NCI-H446 treated with DMSO at 0.1 percent for 48 hours (cell line): ENCODE measurements at regions not wholly inside any gene's neighbourhood (a gene's known extent, or its start where the extent isn't known, plus 50 kb on each side); places are given as distances from the start of the nearest gene placed in this dataset.

Experiments used
- DNase-seq: peaks from one replicate; lab custom pipeline; 2025; lab: John Stamatoyannopoulos, UW

DNA sequence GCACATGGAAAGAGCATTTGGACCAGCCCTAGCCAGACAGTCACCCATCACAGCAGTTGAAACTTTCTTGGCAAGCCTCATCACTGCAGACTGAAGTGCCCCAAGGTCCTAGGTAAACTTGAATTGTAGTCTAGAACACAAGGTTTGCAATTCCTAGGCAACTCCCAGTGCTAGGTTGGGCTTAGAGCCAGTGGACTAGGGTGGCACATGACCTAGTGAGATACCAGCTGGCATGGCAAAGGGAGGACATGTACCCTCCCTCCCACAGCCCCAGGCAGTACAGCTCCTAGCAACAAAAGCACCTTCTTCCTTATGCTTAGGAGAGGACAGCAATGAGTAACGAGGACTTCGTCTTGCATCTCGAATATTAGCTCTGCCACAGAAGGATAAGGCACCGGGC, 889.5 kb downstream of the JRKL start:
- no peak for DNase-seq

DNA sequence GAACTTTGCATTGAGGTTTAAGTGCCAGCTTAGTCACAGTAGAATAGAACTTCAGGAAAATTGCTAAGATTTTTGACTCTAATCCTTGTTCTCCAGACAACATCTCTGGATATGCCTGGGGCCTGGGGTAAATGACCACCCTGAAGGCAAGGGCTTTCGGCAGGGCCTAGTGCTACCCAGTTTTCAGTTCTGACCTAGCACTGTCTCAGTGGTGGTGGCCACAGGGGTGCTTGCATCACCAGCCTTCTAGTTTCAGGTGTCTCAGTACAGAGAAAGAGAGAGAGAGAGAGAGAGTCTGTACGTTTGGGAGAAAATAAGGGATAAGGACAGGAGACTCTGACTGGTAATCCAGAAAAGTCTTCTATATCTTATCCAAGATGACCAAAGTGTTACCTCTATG, 890.5 kb downstream of the JRKL start:
- no peak for DNase-seq

DNA sequence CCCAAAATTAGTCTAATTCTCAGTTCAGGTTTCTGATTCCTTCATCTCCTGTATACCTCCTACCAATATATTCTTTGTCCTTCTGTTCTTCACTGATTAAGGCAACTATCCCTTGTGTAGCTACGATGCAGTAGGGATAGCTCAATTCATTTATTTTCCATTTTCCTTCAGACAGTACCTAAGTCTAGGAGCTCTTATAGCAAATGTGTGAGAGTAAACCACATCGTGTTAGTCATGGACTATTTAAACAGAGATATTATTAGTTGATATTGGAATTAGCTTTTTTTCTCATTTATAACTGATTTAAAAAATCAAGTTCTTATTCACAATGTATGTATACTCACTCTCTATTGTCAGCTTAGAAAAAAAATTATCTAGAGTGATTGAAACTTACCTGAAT, 900.0 kb downstream of the JRKL start:
- no peak for DNase-seq

DNA sequence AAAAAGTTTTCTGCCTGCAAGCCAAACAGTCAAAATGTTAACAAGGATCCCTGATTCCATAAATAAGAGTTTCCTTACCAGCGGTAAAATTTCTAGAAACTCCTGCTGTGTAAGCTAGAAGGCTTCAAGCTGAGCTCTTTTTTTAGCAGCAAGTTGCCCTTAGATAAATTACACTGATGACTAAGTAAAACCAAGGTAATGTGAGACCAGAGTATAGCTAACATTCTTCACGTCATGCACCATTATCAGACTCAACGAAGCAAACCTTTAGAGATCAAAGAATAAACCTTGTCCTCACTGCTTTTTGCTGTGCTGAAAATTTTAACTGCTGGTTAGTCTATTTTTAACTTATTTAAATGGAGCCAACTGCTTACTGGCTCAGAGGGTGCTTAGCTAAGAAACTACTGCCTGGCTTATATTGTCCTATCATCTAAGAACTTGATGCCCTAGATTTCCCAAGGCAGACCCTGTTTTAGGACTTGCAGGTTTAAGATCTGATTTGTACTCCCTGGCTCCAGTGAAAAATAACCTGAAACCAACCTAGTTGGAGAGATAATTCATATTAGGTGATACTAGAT, 900.7 kb downstream of the JRKL start:
- DNase-seq: no peak

DNA sequence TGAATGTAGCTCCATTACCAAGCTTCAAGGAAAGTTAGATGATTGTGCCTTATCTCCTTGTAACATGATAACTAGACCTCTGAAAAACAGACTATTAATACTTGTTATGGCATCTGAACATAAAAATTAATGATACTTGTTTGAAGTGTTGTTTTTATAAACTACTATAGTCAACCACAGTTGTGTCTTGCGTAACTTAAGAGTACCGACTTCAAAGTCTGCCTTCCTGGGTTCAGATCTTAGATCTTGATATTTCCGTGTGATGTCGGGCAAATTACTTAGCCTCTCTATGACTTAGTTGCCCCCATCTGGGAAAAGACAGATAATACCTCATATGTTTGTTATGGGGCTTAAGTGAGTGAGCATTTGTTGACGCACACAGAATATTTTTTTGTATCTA, 906.5 kb downstream of the JRKL start:
- no peak for DNase-seq

DNA sequence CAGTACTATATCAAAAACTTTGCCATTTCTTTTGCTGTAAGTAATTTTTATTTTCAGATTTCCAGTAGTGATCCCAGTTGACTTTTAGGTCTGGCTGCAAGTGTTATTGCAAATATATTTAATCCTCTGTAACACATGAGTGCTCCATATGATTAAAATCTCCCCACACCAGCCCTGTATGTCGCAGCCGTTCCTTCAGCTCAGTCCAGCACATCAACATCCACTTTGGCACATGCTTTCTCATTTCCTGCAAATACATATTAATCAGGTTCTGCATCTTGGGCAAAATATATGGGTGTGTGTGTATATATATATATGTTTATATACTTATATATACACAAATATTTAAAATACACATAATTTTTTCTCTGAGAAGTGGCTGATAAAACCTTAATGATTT, 919.5 kb downstream of the JRKL start:
- DNase-seq: no peak

DNA sequence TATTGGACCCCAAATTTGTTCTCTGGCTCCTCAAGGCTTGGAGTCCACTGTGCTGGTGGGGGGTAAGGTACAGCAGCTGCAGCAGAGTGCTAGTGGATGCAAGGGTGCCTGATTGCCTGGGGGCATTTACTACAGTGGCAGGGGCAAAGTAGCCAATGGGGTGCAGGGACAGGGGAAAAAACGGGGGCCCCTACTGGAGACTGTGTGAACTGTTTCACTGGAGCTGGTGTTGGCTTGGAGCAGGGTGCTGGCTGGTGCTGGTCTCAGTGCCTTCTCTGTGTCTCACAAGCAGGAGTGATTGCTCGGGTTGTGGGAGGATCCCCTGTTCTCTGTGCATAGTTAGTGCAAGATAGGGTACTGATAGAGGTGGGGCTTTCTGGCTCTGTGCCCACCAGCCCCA, 935.9 kb downstream of the JRKL start:
- no peak for DNase-seq

DNA sequence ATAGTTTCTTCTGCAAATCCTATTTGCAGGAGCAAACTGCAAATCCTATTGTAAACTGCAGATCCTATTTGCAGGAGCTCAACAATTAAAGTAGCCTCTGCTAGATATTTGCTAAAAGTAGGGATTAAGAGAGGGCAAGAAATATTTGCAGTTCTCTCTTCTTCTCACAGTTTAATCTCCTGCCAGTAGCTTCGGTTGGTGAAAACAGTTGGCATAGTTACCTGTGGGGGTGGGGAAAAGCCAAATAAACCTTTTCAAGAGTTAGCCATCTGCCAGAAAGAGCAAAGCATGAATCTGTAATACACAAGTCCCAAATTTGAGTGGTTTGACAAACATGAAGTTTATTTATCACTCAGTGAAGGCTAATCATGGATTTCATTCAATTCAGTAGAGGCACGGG, 942.5 kb downstream of the JRKL start:
- no peak for DNase-seq

DNA sequence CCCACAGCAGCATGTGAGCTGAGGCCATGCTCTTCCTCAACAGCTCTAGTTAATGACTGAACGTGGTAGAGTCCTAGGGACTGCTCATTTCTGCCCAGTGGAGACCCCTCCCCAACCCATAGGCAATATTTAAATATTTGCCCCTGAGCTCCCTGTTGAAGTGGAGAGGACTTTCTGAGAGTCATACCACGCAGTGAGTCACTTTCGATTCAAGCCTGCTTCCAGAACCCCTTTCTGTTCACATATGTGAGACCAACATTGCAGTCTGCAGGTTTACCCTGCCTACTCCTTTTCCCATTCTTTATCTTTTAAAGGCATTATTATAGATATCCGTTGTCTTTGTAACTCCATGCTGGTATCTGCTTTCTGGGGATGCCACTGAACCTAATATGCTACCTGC, 946.3 kb downstream of the JRKL start:
- no peak for DNase-seq

DNA sequence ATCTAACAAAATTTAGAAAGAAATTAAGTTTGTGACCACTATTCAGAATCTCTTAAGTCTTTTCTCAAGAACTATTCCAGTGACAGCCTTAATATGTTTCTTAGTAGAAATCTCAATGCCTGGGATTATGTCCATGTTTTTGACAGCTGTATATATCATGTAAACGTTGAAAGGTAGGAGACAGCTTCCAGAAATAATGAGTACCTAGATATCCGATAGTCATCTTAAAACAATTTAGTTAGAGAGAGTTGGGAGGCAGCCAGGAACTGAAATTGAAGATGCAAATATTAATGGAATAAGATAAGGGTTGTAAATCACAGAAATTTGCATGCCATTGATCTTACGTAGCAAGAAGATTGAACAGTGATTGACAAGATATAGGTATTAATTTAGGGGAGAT, 955.2 kb downstream of the JRKL start:
- no peak for DNase-seq

DNA sequence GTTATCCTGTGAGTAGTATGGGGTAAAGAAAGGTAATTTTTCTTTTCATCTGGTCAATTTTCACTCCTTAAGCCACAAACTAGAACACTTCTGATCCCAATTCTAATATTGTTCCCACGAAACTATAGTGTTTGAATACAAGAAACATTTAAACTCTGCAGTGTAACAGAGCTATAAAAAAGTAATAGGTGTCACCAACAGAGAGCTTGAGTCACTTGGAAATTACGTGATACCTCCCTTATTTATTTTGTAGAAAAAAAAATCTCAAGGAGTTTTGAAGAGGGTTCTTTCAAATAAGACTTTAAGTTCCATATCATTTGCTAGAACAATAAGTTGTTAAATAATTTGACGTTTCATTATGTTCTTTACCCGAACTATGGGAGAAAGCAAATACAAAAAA, 959.4 kb downstream of the JRKL start:
- no peak for DNase-seq

DNA sequence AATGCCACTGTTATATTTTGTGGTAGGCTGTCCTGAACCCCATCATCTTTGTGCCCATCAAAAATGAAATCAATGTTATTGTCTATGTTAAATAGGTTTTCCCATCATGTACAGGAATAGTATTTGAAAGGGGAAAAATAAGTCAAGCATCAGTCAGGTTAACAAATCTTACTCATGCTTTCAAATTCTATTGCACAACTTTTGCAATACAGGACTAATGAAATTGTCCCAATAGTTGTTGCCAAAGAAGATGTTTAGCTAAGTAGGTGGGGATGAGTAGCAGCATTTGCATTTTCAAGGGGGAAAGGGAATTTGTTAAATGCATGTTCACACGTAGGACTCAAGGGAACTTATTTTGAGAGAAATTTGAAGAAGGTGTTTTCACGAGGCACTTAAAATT, 962.1 kb downstream of the JRKL start:
- DNase-seq: no peak

DNA sequence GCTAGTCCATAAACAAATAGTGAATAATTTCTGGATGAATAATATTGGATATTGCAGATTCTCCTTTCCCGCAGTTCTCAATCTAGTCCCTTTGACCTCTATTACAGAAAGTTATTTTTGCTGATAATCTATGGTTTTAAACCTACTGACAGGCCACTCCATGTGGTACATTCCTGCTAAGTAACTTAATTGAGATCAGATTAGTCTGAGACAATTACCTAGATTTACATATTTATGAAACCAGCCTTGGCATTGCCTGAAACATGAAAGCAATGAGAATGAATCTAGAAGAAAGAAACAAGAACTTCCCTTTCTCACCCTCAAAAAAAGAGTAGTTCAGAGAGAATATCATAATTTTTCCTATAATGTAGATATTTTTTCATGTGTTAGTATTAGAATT, 964.2 kb downstream of the JRKL start:
- DNase-seq: no peak

DNA sequence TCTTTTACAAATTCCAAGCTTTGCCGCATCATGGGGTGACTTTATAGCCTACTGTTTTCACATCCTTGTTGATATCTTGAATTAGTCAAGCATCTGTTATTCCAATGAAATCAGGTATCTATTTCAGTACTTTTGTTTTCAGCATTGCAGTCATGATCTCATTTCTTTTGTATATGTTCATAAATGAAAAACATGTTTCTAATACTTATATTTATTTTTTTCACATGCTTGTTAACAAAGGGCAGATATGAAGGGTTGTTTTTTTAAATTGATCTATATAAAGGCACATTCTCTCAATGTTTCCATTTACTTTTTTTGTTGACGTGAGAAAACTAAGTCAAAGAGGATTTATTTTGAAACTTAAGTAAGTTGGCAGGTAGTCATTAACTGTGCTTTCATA, 964.8 kb downstream of the JRKL start:
- no peak for DNase-seq

DNA sequence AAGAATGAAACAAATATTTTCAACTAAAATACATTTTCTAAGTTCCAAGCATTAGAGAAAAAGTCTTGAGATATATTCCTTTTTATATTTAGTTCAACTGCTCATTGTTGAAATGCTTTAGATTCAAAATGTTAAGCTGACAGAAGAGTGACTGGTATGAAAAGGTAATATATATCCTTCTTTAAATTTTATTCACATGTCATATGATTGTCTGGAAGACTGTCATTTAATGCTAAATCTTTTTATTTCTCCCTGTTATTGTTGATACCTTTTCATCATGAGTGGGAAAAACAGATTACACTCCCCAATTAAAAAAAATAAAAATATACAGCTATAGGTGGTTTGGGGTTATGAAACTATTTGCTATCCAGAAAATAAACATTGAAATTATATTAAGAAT, 965.4 kb downstream of the JRKL start:
- DNase-seq: no peak

DNA sequence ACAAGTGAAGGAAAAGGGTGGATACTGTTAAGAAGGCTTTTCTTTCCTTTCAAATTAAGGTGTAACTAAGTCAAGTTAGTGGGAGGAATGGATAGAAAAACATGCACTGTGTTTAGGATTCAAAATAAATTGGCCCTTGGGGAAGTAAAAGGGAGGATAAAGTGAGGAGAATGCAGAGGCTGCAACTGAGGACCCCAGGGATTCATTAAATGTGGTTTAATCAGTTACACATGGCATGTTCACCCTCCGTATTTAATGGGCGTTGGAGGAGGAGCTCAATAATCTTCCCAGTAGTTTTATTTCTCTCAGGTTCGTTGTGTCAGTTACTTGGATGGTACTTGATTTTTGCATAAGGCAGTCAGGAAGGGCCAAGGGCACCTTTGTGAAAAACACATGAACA, 966.3 kb downstream of the JRKL start:
- DNase-seq: no peak

DNA sequence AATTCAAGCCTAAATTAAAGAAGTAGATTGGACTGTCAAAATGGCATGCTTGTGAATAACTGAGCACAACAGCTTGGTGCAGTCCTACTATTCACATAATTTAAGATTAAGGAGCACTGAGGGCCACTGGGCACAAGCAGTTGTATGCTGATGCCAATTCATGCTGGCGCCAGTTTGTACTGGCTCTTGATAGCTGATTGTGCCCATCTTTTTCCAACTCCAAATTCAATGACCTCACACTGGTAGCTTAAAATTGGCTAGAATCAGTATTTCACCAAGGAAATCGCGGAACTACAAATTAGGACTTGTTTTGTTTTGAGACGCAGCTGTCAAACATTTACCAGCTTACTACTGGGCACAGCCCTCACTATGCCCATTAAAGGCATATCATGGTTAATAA, 969.2 kb downstream of the JRKL start:
- peak; percentile 75 for DNase-seq

DNA sequence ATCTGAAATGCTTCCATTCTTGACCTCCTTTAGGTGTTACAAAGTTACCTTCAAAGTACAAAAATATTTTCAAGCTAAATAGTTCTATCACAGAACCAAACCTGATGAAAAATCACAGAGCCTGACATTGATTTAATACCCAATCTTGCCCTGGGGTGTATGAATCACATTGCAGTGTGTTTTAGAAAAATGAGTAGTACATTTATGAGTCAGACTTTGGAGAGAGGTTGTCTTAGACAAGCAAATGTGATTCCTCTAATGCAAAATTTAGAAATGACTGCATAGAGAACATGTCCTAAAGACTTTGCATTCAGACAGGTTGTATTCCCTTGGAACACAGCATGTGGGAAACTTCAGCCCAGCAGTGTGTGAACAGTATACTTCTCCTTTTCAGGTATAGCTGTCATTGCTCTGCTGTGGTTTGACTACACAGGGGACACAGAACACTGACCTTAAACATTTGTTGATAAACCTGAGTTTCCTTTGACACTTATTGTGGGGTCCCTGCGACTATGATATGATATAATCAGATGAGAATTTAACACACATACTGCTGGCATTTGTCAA, 972.1 kb downstream of the JRKL start:
- no peak for DNase-seq

DNA sequence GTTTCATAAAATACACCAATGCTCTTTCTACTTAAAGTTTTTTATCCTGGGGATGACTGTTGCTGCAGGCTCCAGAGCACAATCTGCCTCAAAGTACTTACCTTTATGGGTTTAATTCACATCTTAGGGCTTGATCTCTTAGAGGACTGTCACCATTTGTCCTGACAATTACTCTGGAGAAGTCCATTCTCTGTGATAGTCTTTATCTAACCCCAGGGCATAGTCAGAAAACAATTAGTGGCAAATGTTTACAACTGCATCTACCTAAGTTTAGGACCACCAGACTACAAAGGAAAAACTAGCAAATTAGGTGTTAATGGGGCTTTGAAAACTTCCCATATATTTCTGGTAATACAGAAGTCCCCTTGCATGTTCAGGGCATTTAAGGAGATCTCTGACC, 973.5 kb downstream of the JRKL start:
- no peak for DNase-seq

DNA sequence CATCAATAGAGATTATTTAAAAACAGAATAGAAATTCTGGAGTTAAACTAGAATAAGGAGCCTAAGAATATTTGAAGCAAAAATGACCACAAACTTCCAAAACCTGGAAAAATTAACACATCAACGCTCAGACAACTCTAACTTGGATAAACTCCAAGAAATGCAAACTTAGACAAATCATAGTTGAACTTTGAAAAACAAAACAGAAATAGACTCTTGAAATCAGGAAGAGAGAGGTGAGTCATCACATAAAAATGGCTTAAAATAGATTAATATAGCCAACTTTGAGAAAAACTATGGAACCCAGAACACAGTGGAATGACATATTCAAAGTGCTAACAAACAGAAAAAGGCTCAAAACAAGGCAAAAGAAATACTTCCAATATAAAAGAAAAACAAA, 974.2 kb downstream of the JRKL start:
- no peak for DNase-seq

DNA sequence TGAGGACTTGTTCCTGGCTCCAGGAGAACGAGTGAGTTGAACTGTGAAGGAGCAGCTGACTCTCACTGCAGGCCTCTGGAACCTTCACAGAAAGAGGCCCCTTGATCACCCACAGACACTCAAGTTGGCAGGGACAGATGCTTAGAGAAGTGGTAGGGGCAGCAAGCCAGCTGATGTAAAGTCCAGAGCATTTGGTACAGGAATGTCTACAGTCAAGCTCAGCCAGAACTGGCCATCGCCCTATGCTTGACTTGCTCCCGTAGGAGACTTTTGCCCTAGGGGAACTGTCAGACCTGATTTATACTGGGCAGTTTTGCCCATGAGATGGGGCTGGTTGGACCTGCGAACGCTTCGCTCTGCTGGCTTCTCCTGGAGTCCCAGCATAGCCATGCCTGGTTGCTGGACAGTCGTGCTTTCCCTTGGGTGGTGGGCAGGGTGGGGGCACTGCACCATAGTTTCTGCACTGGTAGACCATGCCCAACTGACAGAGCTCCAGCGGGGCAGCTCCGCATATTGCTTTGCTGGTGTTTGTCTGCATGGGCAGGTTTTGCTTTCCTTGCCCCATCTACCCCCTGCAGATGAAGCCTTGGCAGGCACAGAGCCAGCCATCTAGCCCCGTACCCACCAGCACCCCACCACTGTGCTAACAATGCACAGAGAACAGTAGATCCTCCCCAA, 977.7 kb downstream of the JRKL start:
- DNase-seq: peak; percentile 58

DNA sequence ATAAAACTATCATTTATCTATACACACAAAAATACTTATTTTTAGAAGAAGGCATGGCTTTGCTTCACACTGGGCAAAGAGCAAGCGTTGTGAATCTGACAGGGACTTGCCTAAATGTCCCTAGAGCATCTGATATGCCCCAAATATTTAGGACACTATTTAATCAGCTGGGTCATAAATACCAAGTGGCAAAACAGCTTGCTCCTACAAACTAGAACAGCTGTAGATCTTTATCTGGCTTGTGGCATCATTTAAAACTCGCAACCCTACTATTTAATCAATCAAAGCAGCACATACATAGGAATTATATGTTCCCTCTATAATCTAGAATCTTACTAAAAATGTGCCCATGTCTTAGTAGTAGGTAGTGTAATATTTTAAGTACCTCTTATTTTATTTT, 999.5 kb downstream of the JRKL start:
- DNase-seq: no peak

DNA sequence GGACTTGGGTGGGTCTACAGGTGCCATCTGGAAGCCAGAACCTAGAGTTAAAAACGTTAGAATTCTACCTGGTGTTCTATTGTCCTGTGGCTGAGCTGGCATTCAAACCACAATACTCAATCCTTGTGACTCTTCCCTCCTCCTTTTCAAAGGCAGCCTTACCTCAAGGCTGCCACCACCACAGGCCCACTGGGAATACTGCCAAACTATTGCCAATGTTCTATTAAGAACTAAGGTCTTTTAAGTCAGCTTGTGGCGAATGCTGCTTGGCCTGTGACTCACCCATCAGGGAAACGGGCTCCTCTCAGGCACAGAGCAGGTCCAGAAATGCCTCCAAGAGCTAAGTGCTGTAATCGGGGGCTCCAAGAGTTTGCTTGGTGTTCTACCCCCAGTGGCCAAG, 1008.4 kb downstream of the JRKL start:
- no peak for DNase-seq

DNA sequence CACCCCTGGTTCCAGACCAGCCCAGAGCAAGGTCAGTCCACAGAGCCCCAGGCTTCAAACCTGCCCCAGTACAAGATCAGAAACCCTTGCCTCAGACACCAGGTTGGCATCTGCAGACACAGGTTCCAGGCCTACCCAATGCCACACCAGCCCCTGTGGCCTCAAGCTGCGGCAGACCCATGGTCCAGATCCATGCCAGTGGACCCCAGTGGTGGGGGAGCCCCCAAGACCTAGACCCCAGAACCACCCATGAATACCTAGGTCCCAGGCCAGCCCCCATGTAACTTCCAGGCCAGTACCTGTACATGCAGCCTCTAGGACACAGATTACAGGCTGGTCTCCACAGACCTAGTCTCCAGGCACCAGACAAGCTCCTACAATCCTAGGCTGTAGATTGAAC, 1019.3 kb downstream of the JRKL start:
- no peak for DNase-seq
